ENCODE measurements at regions not wholly inside any gene's neighbourhood (a gene's known extent, or its start where the extent isn't known, plus 50 kb on each side); places are given as distances from the start of the nearest gene placed in this dataset.

DNA sequence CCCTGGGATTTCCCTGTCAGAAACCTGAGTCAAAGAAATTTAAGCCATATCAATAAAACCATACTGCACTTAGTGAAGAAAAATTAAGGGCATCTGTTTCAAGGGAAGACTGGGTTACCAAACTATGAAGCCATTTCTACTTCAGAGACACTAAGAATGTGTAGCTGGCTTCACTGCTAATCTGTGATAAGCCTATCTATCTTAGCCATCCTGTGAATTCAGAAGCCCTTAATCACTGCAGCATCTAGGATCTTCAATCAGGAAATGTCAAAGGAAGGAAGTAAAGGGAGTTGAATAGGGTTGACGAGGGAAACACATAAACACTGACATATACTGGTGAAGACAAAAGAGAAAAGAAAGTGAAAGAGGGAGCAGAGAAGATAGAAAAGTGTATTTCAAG is 777.6 kb upstream of the DIAPH2 start:
- Histone ChIP-seq H2AFZ (ENCODE audit: low read length) (no peak overlapping the region), H2BK15ac (ENCODE audit: low read length) (no peak overlapping the region), H3K23ac (ENCODE audit: insufficient read length) (no peak overlapping the region), H4K5ac (ENCODE audit: insufficient read length, low read depth, low read length) (no peak overlapping the region), H3K14ac (ENCODE audit: insufficient read length) (no peak overlapping the region), H4K8ac (ENCODE audit: extremely low read depth, insufficient read depth, low read length) (no peak overlapping the region), H3K27me3 (replicated peaks in 1 of 4; ENCODE audit: control insufficient read depth in 3 of 4, extremely low read depth in 1 of 4, insufficient read depth in 3 of 4, low read length in 3 of 4) (no peaks in the 10 kb centered on the region), H2BK20ac (ENCODE audit: low read length) (no peak overlapping the region), H3K27ac (ENCODE audit: low read depth, low read length) (no peak overlapping the region), H2BK12ac (ENCODE audit: low read depth, low read length) (no peak overlapping the region), H3K4me2 (ENCODE audit: insufficient read depth in 1 of 2, low read depth in 2 of 2, low read length in 2 of 2) (no peak overlapping the region), H3K4ac (replicated peaks; ENCODE audit: insufficient read length, low read depth, low read length) (no peak overlapping the region), H3K23me2 (ENCODE audit: low read depth, low read length) (no peaks in the 10 kb centered on the region), H3K4me3 (ENCODE audit: extremely low read depth in 1 of 4, insufficient read depth in 2 of 4, low read depth in 3 of 4, low read length in 4 of 4) (no peak overlapping the region), H3K9ac (replicated peaks in 1 of 4; ENCODE audit: extremely low read depth in 1 of 4, low read depth in 3 of 4, low read length in 3 of 4) (no peak overlapping the region), H3K18ac (ENCODE audit: extremely low read depth, low read length) (no peak overlapping the region), H3K56ac (replicated peaks; ENCODE audit: insufficient read length, low read depth, low read length) (no peak overlapping the region), H3K9me3 (ENCODE audit: insufficient read depth in 2 of 2, low read depth in 1 of 2, low read length in 1 of 2) (no peaks in the 10 kb centered on the region), H3K36me3 (ENCODE audit: control insufficient read depth in 2 of 4, insufficient read depth in 4 of 4, low read length in 3 of 4) (no peaks in the 10 kb centered on the region), H3K79me1 (ENCODE audit: low read depth, low read length) (no peaks in the 10 kb centered on the region), H2BK120ac (replicated peaks; ENCODE audit: low read depth, low read length) (no peak overlapping the region), H2AK5ac (ENCODE audit: low read depth, low read length) (no peak overlapping the region), H4K20me1 (replicated peaks in 1 of 2; ENCODE audit: control insufficient read depth in 1 of 2, insufficient read depth in 2 of 2, low read length in 2 of 2) (no peaks in the 10 kb centered on the region), H4K91ac (replicated peaks; ENCODE audit: insufficient read length, low read length) (no peak overlapping the region), H3K79me2 (ENCODE audit: control insufficient read depth in 1 of 2, insufficient read depth in 2 of 2, low read length in 2 of 2) (no peaks in the 10 kb centered on the region), H3K4me1 (replicated peaks in 1 of 4; ENCODE audit: control insufficient read depth in 3 of 4, insufficient read depth in 4 of 4, low read length in 3 of 4) (no peaks in the 10 kb centered on the region), H2BK5ac (ENCODE audit: low read depth, low read length) (no peak overlapping the region)
- FAIRE-seq (no peak), DNase-seq (ENCODE audit: low read depth in 1 of 2, low spot score in 2 of 2) (no peak)
- whole genome bisulfite sequencing, 2 experiments (ENCODE audit: extremely low coverage in 1 of 2, insufficient coverage in 1 of 2, insufficient read length in 1 of 2, insufficient replicate concordance in 2 of 2, low coverage in 1 of 2, low lambda C conversion rate in 2 of 2, missing lambda C conversion rate in 1 of 2), result no CpG with 5 or more reads among the region's 1 CpG
- POLR2A ChIA-PET (ENCODE audit: partially characterized antibody), result no interaction called here
- CTCF ChIA-PET (ENCODE audit: partially characterized antibody), result no interaction called here
- TF ChIP-seq SIX5 (IDR thresholded peaks at IDR 0.05; ENCODE audit: low read depth, low read length), result no peak
- TF ChIP-seq TAF7 (optimal IDR thresholded peaks at IDR 0.05; ENCODE audit: borderline replicate concordance, low read depth, low read length), result no peak
- TF ChIP-seq EP300 (IDR thresholded peaks at IDR 0.05; ENCODE audit: borderline replicate concordance in 1 of 2, low read depth in 2 of 2, low read length in 2 of 2), result no peak
- no peak for TF ChIP-seq SIN3A (conservative IDR thresholded peaks at IDR 0.05 in 1 of 2, IDR thresholded peaks at IDR 0.05 in 1 of 2; ENCODE audit: low read depth in 1 of 2, low read length in 2 of 2)
- no peak for TF ChIP-seq NRF1 (IDR thresholded peaks at IDR 0.05; ENCODE audit: low read depth, low read length)
- no peak for TF ChIP-seq RAD21 (IDR thresholded peaks at IDR 0.05 in 1 of 2, conservative IDR thresholded peaks at IDR 0.05 in 1 of 2; ENCODE audit: low read depth in 2 of 2, low read length in 2 of 2)
- TF ChIP-seq HDAC6 (IDR thresholded peaks at IDR 0.05; ENCODE audit: low read depth, low read length), result no peak
- no peak for TF ChIP-seq JUND (IDR thresholded peaks at IDR 0.05; ENCODE audit: low read length)
- TF ChIP-seq CBX8 (IDR thresholded peaks at IDR 0.05; ENCODE audit: borderline replicate concordance, low read depth, low read length), result no peak
- no peak for TF ChIP-seq BRCA1 (IDR thresholded peaks at IDR 0.05; ENCODE audit: low read depth, low read length)
- no peak for TF ChIP-seq KDM5A (IDR thresholded peaks at IDR 0.05; ENCODE audit: low read length)
- TF ChIP-seq SP4 (IDR thresholded peaks at IDR 0.05; ENCODE audit: low read length), result no peak
- TF ChIP-seq, protein P1, sequence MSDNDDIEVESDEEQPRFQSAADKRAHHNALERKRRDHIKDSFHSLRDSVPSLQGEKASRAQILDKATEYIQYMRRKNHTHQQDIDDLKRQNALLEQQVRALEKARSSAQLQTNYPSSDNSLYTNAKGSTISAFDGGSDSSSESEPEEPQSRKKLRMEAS (IDR thresholded peaks at IDR 0.05), result no peak
- no peak for TF ChIP-seq GABPA (IDR thresholded peaks at IDR 0.05; ENCODE audit: borderline replicate concordance, insufficient read depth, low read length)
- TF ChIP-seq SUZ12 (IDR thresholded peaks at IDR 0.05; ENCODE audit: low read length), result no peak

Measured in H1 (cell line).